H54 (cell line): ENCODE measurements at regions not wholly inside any gene's neighbourhood (a gene's known extent, or its start where the extent isn't known, plus 50 kb on each side); places are given as distances from the start of the nearest gene placed in this dataset.
A peak's percentile ranks its signal among the peaks of the same experiment; 100 is the strongest.
"Not testable (repeated sequence)": the region's sequence is repeated elsewhere in the genome, so short reads cannot be mapped to it uniquely, and the experiment has no call there.

Experiments
- DNase-seq: peaks from one replicate; pipeline ENCODE4 v3.0.0; 2011; ENCODE audit warnings: low spot score, mixed read lengths; ENCODE audit not compliant: insufficient read length
- FAIRE-seq: peaks from 3 replicates; lab custom pipeline; 2011; peaks lifted over from hg19 to GRCh38; lab: Jason Lieb, UNC
- POLR2A ChIP-seq: IDR thresholded peaks from 2 replicates; pipeline ENCODE4 v1.6.1; 2011; ENCODE audit warnings: low read depth, mild to moderate bottlenecking, low read length

DNA sequence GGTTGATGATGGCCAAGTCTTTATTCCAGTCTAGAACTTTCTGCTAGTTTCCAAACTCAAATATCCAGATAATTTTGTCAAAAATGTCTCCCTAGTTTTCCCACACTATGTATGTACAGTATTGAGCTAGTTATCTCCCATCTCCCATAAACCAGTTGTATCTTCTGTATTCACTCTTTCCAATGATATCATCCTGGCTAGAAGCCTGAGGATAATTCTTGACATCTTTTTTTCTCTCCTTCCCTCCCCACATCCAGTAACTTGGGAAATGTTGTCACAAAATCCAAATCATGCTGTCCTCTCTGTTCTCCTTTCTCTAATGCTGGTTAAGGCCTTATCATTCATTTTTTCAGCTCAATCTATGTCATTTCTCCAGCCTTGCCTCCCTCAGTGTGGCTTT lies 553.8 kb upstream of the FANCL start:
- FAIRE-seq, result no peak
- no peak for DNase-seq
- TF ChIP-seq POLR2A, result no peak

DNA sequence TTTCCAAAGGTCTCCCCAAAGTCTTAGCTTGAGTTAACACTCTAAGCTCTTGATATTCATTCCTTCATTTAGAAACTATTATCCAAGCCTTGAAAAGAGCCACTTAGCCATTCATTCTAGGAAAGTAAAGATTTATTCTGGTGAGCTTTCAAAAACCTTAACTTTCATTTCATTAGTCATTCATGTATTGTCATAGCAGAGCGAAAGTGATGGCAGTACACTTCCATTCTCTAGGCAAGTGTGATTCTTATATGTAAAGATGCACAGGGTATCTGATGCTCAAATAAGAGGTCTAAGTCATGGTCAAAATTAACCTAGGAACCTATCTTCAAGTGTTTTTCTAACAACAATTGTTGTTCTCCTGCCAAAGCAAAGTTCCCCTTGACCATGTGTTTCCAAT lies 553.0 kb upstream of the FANCL start:
- DNase-seq, result no peak
- TF ChIP-seq POLR2A, result no peak
- FAIRE-seq, result no peak

DNA sequence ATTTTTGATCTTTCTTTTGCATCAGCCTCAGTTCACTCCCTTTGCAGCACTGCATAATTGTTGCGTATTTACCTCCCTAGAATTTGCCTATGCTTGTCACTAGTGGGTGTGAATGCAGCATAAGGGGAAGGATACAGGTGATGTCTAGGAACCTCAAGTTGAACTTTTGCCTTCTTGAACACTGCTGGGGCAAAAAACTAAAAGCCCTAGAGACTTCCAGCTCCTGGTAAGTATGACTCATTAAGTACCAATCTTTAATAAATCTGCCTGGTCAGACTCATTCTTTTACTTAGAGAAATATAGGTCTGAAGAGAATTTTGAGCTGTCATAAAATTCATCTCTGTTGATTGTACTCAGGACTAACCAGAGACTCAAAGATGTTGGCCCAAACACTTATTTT lies 547.3 kb upstream of the FANCL start:
- TF ChIP-seq POLR2A, result no peak
- no peak for DNase-seq
- FAIRE-seq, result no peak

DNA sequence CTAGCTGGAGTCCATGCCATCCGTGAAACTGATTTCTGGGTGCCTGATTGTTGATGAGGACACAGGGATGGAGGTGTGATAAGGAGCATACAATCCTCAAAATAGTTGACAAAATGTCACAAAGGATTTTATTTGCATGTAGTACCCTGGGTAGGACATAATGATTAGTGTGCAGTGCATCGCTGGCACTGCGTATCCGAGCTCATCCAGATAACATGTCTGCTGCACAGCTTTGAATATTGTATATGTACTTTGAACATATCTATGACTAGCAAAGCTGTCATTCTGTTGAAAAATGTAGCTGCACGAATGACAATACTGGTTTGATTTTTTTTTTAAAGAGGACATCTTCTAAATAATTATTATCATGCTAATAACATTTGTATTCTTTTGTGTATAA lies 529.7 kb upstream of the FANCL start:
- DNase-seq (no peak), FAIRE-seq (no peak)
- TF ChIP-seq POLR2A, result no peak

DNA sequence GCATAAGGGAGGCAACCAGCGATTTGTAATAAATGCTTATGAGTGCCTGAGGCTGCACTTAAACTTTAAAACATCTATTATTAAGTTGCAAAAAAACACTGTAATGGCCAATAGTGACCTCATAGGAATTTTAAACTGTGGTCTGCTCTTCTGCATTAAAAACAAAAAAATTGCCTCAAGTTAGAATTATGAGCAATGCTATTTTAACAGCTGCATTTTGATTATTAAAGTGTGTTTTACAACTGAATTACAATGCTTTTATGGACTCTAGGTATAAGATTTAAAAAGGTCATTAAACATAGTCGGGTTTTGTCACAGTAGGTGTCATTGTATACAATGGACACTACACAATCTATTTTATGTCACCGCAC lies 528.7 kb upstream of the FANCL start:
- DNase-seq (no peak), FAIRE-seq (no peak)
- no peak for TF ChIP-seq POLR2A

DNA sequence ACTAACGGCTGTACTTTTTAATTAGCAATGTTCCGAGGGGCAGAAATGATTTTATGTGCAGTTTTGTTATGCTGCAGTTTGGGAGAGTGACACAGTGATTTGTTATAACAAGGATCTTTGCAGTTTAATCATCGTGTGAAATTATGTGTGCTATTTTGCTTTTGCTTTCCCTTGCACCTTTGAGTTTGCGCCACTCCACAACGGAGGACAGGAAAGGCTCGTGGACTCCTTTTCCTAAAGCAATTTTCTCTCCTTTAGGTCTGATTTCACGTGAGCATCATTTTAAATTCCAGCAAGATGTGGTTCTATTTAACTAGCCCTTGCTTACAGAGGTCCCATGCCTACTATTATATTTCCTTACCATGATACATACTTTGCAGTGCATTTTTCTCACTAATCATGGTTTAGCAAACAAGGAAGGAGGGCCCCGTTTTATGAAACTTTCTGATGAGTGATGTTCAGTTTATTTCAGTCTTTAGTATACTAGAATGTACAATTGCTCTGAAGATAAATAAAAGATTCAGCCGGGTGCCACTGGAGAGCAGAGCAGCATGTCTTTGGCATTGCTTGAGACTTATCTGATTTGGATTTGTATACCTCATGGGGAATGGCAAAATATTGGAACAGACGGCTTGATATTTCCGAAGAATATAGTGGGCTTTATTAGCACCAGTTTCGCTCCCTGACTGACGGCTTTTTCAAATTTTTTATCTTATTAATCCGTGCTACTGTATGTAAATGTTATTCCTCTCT lies 528.2 kb upstream of the FANCL start:
- FAIRE-seq, result no peak
- DNase-seq, result no peak
- TF ChIP-seq POLR2A, result no peak

DNA sequence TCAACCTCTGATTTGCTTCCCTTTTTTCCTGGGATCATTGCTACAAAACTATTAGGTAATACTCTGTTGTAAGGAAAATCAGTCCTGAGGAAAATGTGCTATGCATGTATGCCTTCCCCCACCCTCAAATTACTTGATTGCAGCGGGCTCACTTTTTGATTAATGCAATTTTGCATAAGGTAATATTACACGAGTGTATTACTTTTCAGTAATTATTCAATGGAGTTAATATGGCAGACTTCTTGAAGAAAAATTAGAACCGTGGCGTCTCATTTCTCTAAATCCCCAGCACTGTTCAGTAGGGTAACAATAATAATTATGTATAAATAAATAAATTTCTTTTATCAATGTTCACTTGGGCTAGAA lies 527.6 kb upstream of the FANCL start:
- no peak for FAIRE-seq
- TF ChIP-seq POLR2A, result no peak
- no peak for DNase-seq

DNA sequence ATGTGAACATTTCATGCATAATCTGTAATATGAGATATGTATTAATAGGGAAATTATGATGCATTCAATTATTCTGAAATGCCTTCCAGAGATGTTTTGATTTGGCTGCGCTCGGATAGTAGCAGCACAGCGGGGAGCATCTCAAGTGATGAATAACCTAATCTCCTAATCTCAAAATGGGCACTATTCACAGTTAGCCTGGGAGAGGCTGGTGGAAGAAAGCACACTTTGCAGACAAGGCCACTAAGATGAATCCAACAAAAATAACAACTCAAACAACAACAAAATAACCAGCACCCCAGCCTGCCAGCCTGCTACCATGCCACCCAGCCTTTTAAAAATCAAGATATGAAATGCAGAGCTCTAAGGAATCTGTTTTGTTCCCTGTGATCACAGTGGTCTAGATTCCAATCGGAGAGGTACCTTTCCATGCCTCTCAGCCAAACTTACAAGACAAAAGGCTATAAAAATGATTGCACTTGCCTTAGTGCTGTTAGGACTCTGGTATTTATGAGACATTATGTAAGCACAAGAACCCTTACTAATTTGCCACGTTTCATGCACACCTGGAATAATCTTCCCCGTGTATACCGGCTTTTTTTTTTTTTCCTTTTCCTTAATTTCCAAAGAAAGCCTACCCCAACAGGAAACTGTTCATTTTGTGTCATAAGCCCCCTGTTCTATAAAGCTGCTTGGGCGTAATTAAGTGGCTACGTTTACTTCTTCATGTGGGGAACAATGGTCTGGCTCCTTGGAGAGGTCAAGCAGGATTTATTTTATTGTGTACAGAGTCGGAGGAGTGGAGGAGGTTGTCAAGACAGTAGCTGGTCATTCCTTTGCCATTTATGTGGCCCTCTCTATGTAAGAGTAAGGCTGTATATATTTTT lies 526.9 kb upstream of the FANCL start:
- TF ChIP-seq POLR2A, result no peak
- FAIRE-seq (no peak), DNase-seq (no peak)

DNA sequence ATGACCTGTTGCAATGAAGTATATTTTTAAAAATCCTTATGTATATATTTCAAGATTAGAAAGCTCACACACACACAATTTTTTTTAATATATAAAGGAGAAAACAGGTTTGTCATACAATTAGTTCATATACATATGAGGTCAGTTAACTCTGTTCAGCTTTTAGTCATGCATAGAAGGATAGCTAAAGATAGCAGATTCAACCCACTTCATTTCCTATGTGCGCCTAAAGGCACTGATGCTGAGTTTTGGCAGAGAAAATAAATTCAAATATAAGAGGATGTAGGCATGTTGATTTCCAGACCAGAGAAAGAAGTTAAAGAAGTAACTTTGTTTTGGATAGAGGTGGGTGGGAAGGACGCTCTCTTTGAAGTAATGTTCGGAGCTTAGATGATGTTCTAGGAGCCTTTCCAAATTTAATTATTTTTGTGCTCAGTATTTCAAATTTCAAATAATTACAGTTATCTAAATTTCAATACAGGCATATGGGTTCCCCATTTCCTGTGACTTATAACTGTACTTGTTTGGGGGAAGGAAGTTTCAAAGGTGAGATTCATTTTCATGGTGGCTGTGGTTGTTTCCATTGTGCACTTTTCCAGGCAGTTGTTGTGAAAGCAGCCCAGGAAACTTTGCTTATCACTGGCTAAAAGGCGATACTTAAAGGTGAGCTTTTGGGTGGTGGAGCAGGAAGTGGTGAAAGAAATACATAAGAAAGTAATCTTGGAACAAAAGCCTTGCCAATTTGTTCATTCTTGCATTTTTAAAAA lies 523.4 kb upstream of the FANCL start:
- no peak for TF ChIP-seq POLR2A
- FAIRE-seq (no peak), DNase-seq (no peak)

DNA sequence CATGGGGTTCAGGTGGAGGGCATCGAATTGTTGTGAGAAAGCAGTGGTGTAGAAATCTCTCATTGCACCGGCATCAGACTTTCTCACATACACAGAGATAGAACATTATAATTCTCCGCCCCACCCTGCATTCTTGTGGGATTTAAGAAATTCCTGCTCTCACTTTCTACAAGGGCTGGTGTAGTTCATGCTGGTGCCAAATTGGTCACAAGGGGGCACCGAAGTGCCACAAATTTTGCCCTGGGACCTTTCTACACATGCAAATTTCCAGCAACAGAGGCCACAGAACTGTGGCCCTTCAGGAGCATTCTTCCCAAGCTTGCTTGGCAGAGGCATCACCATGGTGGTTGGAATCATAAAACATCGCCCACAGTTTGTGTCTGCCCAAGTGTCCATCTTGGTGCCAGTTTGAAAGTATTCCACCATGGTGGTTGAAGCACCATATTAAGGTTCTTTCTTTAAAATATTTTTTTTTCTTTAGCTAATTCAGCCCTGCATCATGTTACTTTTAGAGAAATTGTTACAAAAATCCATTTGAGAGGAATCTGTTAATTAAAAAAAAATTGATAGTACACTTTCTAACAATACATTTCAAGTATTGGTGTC lies 521.2 kb upstream of the FANCL start:
- no peak for TF ChIP-seq POLR2A
- DNase-seq, result peak; percentile 7
- peak; percentile 89 for FAIRE-seq

DNA sequence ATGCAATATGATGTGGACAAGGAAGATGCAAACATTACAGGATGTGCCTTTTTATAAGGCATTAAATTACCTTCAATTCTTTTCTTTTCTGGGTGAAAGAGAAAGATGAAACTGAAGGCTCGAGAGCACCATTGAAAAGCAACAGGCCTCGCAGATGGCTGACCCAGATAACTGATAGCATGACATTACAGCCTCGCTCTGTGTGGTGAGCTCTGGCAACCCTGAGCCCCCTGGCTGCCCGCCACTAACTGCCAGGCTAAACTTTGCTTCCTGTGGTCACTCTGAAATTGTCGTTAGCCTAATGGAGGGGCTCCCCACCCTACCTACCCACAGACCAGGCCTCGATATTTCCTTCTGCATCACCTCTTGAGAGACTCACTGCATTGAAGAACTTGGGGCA lies 516.8 kb upstream of the FANCL start:
- no peak for TF ChIP-seq POLR2A
- DNase-seq, result no peak
- no peak for FAIRE-seq

DNA sequence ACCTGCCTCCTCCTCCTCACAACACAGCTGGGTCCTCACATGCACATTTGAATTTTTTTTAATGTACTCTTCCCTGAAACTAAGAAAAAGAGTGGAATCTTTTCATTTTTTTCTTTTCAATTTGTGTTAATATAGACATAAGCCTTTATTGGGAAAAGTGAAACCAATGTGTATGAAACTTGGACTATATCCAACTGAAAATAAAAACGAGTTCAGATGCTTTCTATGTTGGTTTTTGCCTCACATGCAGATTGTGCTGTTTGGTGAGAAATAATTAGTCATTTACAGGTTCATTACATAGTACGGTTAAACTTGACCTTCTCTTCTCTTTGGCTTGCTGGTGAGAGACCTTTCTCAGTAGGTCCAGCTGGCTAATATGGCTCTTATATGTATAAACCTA lies 515.2 kb upstream of the FANCL start:
- no peak for FAIRE-seq
- DNase-seq, result no peak
- no peak for TF ChIP-seq POLR2A

DNA sequence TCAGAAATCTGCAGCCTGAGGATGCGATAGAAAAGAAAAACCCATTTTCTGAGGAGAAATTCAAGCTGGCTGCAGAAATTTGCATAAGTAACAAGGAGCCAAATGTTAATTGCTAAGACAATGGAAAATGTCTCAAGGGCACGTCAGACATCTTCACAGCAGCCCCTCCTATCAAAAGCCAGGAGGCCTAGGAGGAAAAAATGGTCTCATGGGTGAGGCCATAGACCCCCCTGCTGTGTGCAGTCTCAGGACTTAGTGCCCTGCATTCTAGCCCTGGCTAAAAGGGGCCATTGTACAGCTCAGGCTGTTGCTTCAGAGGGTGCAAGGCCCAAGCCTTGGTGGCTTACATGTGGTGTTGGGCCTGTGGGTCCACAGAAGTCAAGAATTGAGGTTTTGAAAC lies 511.4 kb upstream of the FANCL start:
- not testable (repeated sequence) for DNase-seq, FAIRE-seq

DNA sequence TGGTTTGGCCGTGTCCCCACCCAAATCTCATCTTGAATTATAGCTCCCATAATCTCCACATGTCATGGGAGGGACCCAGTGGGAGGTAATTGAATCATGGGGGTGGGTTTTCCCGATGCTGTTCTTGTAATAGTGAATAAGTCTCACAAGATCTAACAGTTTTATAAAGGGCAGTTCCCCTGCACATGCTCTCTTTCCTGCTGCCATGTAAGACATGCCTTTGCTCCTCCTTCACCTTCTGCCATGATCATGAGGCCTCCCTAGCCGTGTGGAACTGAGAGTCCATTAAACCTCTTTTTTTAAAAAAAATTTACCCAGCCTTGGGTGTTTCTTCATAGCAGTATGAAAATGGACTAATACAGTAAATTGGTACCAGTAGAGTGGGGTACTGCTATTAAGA lies 510.6 kb upstream of the FANCL start:
- not testable (repeated sequence) for FAIRE-seq, DNase-seq
